Smooth muscle cell (in vitro differentiated cells): ENCODE measurements at regions not wholly inside any gene's neighbourhood (a gene's known extent, or its start where the extent isn't known, plus 50 kb on each side); places are given as distances from the start of the nearest gene placed in this dataset.

Experiments used
- DNase-seq: peaks from one replicate; lab custom pipeline; 2025; ENCODE audit not compliant: unreplicated experiment; lab: John Stamatoyannopoulos, UW
- H2AFZ ChIP-seq: fragments of 200-600 bp; sonication (generic); 2 replicates; pipeline ENCODE4 v1.6.0; 2016; ENCODE audit warnings: antibody characterized with exemption, low read depth, mild to moderate bottlenecking
- H3F3A ChIP-seq: fragments of 200-600 bp; sonication (generic); 2 replicates; pipeline ENCODE4 v1.6.0; 2017; ENCODE audit warnings: antibody characterized with exemption, low read depth
- H3K27ac ChIP-seq: fragments of 200-600 bp; sonication (generic); 2 replicates; pipeline ENCODE4 v1.5.1; 2016; ENCODE audit warnings: low read depth, mild to moderate bottlenecking
- H3K27me3 ChIP-seq: fragments of 200-600 bp; sonication (generic); 2 replicates; pipeline ENCODE4 v1.6.1; 2016; ENCODE audit warnings: low read depth, mild to moderate bottlenecking
- H3K36me3 ChIP-seq: fragments of 200-600 bp; sonication (generic); 2 replicates; pipeline ENCODE4 v1.5.1; 2016; ENCODE audit warnings: low read depth
- H3K4me1 ChIP-seq: fragments of 200-600 bp; sonication (generic); 2 replicates; pipeline ENCODE4 v1.5.1; 2016; ENCODE audit warnings: low read depth
- H3K4me2 ChIP-seq: fragments of 200-600 bp; sonication (generic); 2 replicates; pipeline ENCODE4 v1.6.0; 2016; ENCODE audit warnings: mild to moderate bottlenecking
- H3K4me3 ChIP-seq: fragments of 200-600 bp; sonication (generic); 2 replicates; pipeline ENCODE4 v1.5.1; 2016; ENCODE audit warnings: mild to moderate bottlenecking
- H3K79me2 ChIP-seq: fragments of 200-600 bp; sonication (generic); 2 replicates; pipeline ENCODE4 v1.6.0; 2016; ENCODE audit warnings: low read depth, mild to moderate bottlenecking
- H3K9ac ChIP-seq: fragments of 200-600 bp; sonication (generic); 2 replicates; pipeline ENCODE4 v1.6.0; 2016; ENCODE audit warnings: low read depth
- H3K9me3 ChIP-seq: fragments of 200-600 bp; sonication (generic); replicated peaks from 2 replicates; pipeline ENCODE4 v1.5.1; 2016; ENCODE audit warnings: low read depth
- H4K20me1 ChIP-seq: fragments of 200-600 bp; sonication (generic); 2 replicates; pipeline ENCODE4 v1.6.0; 2016; ENCODE audit warnings: low read depth
- CTCF ChIP-seq: fragments of 200-600 bp; sonication (generic); IDR thresholded peaks from 2 replicates; pipeline ENCODE4 v1.5.1; 2017; ENCODE audit warnings: borderline replicate concordance, mild to moderate bottlenecking, antibody characterized with exemption; ENCODE audit not compliant: insufficient read depth, poor library complexity, severe bottlenecking
- WGBS: methylation state at CpG from one replicate; pipeline ENCODE4 v1.1.7; 2016; ENCODE audit warnings: low lambda C conversion rate; 5-methylcytosine and 5-hydroxymethylcytosine counted together

- 68% methylated on average over 1 of the region's 1 CpG for WGBS
- Histone ChIP-seq H3F3A (no peaks in the 10 kb centered on the region), H2AFZ (no peak overlapping the region), H3K36me3 (no peaks in the 10 kb centered on the region), H3K4me2 (no peak overlapping the region), H3K9me3 (no peaks in the 10 kb centered on the region), H3K27ac (no peak overlapping the region), H3K4me1 (no peaks in the 10 kb centered on the region), H3K79me2 (no peaks in the 10 kb centered on the region), H3K4me3 (no peak overlapping the region), H3K27me3 (no peaks in the 10 kb centered on the region), H3K9ac (no peak overlapping the region), H4K20me1 (no peaks in the 10 kb centered on the region)
- DNase-seq: no peak
- TF ChIP-seq CTCF: no peak
Measured at GRCh38 chr5:89604342-89604741, 721.4 kb upstream of the MEF2C start.

GRCh38 chr5:89601880-89602279 lies 718.9 kb upstream of the MEF2C start:
- H3K4me2 ChIP-seq: no peak overlapping the region
- H3K4me3 ChIP-seq: no peak overlapping the region
- H2AFZ ChIP-seq: no peak overlapping the region
- H3K79me2 ChIP-seq: no peaks in the 10 kb centered on the region
- H3K36me3 ChIP-seq: no peaks in the 10 kb centered on the region
- H3K4me1 ChIP-seq: no peaks in the 10 kb centered on the region
- H4K20me1 ChIP-seq: no peaks in the 10 kb centered on the region
- no peak overlapping the region for H3K9ac ChIP-seq
- TF ChIP-seq CTCF: no peak
- DNase-seq: no peak
- H3K9me3 ChIP-seq: no peaks in the 10 kb centered on the region
- 93% methylated on average over 12 of the region's 12 CpGs for WGBS
- H3K27ac ChIP-seq: no peak overlapping the region
- no peaks in the 10 kb centered on the region for H3K27me3 ChIP-seq
- no peaks in the 10 kb centered on the region for H3F3A ChIP-seq

GRCh38 chr5:89597878-89598277 lies 714.9 kb upstream of the MEF2C start:
- no peak for TF ChIP-seq CTCF
- no peaks in the 10 kb centered on the region for H3K4me1 ChIP-seq
- no peak overlapping the region for H3K9ac ChIP-seq
- no peak overlapping the region for H2AFZ ChIP-seq
- H3K27me3 ChIP-seq: no peaks in the 10 kb centered on the region
- H3K27ac ChIP-seq: no peak overlapping the region
- no peak overlapping the region for H3K4me2 ChIP-seq
- no peak for DNase-seq
- H3K79me2 ChIP-seq: no peaks in the 10 kb centered on the region
- no peaks in the 10 kb centered on the region for H4K20me1 ChIP-seq
- H3F3A ChIP-seq: no peaks in the 10 kb centered on the region
- no peaks in the 10 kb centered on the region for H3K9me3 ChIP-seq
- no peaks in the 10 kb centered on the region for H3K36me3 ChIP-seq
- H3K4me3 ChIP-seq: no peak overlapping the region
- 88% methylated on average over 1 of the region's 1 CpG for WGBS

- WGBS: 46% methylated on average over 2 of the region's 2 CpGs
- Histone ChIP-seq H3K4me1 (no peaks in the 10 kb centered on the region), H2AFZ (no peak overlapping the region), H3K27me3 (no peaks in the 10 kb centered on the region), H4K20me1 (no peaks in the 10 kb centered on the region), H3K4me3 (no peak overlapping the region), H3K9me3 (no peaks in the 10 kb centered on the region), H3K4me2 (no peak overlapping the region), H3K9ac (no peak overlapping the region), H3K79me2 (no peaks in the 10 kb centered on the region), H3K36me3 (no peaks in the 10 kb centered on the region), H3K27ac (no peak overlapping the region), H3F3A (no peaks in the 10 kb centered on the region)
- no peak for TF ChIP-seq CTCF
- DNase-seq: no peak
Measured at GRCh38 chr5:89596821-89597220, 713.8 kb upstream of the MEF2C start.
